Mucosa of descending colon (tissue), 3 donors: ENCODE measurements at regions not wholly inside any gene's neighbourhood (a gene's known extent, or its start where the extent isn't known, plus 50 kb on each side); places are given as distances from the start of the nearest gene placed in this dataset.
A peak's percentile ranks its signal among the peaks of the same experiment; 100 is the strongest.

Experiments
- ATAC-seq: fragments of 200-7000 bp; cut with Tn5 transposase; one replicate; pipeline ENCODE4 v1.9.1; 2020; ENCODE audit warnings: mild to moderate bottlenecking, moderate library complexity
- DNase-seq, 3 donors: peaks; one replicate each; pipeline ENCODE4 v3.0.0-alpha.2; 2020
- H3K36me3 ChIP-seq: fragments of 200-600 bp; one replicate; pipeline ENCODE4 v1.8.0; 2021; ENCODE audit warnings: low read depth, mild to moderate bottlenecking
- H3K4me1 ChIP-seq: fragments of 200-600 bp; one replicate; pipeline ENCODE4 v1.8.0; 2021; ENCODE audit warnings: low read depth, mild to moderate bottlenecking
- H3K4me3 ChIP-seq: fragments of 200-600 bp; one replicate; pipeline ENCODE4 v1.8.0; 2021; ENCODE audit warnings: mild to moderate bottlenecking
- H3K9me3 ChIP-seq: fragments of 200-600 bp; one replicate; pipeline ENCODE4 v1.8.0; 2021; ENCODE audit warnings: mild to moderate bottlenecking
- intact Hi-C, 2 donors: fragments of 100-400 bp; cut with DNase I in 1 of 2; cut with micrococcal nuclease in 1 of 2; formaldehyde crosslinking; loops; one replicate each; pipeline versions ENCODE4 v1.11.0 to v1.11.1; 2022; cut with DNase I, micrococcal nuclease
- TF ChIP-seq, protein P1 (sequence below): fragments of 200-600 bp; IDR thresholded peaks from one replicate; pipeline ENCODE4 v1.8.0; 2022; ENCODE audit warnings: antibody characterized with exemption, mild to moderate bottlenecking
- donor health status: DM: no; HTN: no; CAD: no; lungs with moderate emphysema.
- donor health status: DM: no; HTN: no; CAD: no.
- donor health status: DM: no; HTN: yes; CAD: no.

GRCh38 chrX:25156832-25157231 lies 141.1 kb upstream of the ARX start:
- Histone ChIP-seq H3K4me1 (no peaks in the 10 kb centered on the region), H3K36me3 (no peaks in the 10 kb centered on the region), H3K4me3 (no peak overlapping the region), H3K9me3 (no peaks in the 10 kb centered on the region)
- DNase-seq: no peak
- TF ChIP-seq, protein P1, sequence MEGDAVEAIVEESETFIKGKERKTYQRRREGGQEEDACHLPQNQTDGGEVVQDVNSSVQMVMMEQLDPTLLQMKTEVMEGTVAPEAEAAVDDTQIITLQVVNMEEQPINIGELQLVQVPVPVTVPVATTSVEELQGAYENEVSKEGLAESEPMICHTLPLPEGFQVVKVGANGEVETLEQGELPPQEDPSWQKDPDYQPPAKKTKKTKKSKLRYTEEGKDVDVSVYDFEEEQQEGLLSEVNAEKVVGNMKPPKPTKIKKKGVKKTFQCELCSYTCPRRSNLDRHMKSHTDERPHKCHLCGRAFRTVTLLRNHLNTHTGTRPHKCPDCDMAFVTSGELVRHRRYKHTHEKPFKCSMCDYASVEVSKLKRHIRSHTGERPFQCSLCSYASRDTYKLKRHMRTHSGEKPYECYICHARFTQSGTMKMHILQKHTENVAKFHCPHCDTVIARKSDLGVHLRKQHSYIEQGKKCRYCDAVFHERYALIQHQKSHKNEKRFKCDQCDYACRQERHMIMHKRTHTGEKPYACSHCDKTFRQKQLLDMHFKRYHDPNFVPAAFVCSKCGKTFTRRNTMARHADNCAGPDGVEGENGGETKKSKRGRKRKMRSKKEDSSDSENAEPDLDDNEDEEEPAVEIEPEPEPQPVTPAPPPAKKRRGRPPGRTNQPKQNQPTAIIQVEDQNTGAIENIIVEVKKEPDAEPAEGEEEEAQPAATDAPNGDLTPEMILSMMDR: no peak
- intact Hi-C loops: no loop called here
- no peak for ATAC-seq

GRCh38 chrX:25156323-25156722 lies 140.6 kb upstream of the ARX start:
- Histone ChIP-seq H3K36me3 (no peaks in the 10 kb centered on the region), H3K4me1 (no peaks in the 10 kb centered on the region), H3K4me3 (no peak overlapping the region), H3K9me3 (no peaks in the 10 kb centered on the region)
- ATAC-seq (no peak), DNase-seq (no peak)
- TF ChIP-seq, protein P1: no peak
- intact Hi-C loops: no loop called here

DNA sequence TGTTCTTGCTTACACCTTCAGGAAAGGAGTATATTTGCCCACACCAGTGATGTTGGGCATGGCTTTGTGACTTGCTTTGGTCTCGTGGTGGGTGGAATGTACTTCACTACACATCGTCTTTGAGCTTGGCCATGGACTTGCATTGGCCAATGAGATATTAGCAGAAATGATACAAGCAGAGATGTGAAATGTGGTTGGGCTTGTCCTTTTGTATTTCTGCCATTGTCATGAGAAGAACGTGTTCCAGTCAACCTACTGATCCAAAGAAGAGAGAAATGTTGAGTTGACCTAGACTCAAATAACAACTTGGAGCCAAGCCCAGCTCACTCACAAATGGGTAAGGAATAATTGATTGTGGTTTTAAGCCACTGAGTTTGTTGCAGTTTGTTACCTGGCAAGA lies 138.4 kb upstream of the ARX start:
- intact Hi-C loops: no loop called here
- no peak overlapping the region for H3K4me3 ChIP-seq
- TF ChIP-seq, protein P1: no peak
- DNase-seq: no peak
- no peaks in the 10 kb centered on the region for H3K9me3 ChIP-seq
- no peak for ATAC-seq
- H3K36me3 ChIP-seq: no peaks in the 10 kb centered on the region
- H3K4me1 ChIP-seq: no peaks in the 10 kb centered on the region

DNA sequence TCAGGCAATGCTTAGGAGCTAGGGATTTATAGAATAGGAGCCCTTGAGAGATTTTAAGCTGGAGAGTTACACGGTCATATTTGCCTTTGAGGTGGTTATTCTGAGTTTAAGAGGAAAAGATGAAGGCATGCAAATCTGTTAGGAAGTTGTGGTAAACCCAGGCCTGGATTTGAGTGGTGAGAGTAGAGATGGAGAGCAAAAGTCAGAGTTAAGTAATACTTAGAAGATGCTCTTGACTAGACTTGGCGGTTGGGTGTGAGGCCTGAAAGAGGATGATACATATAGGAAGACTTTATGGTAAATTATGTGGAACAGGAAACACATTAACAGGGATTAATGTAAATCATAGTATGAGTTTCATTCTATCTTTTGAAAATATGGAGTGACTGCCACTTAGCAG lies 136.0 kb upstream of the ARX start:
- H3K4me1 ChIP-seq: no peaks in the 10 kb centered on the region
- H3K36me3 ChIP-seq: no peaks in the 10 kb centered on the region
- TF ChIP-seq, protein P1: no peak
- DNase-seq (no peak), ATAC-seq (no peak)
- H3K9me3 ChIP-seq: no peaks in the 10 kb centered on the region
- intact Hi-C loops: no loop called here
- H3K4me3 ChIP-seq: no peak overlapping the region

- no peak overlapping the region for H3K4me3 ChIP-seq
- no peaks in the 10 kb centered on the region for H3K9me3 ChIP-seq
- intact Hi-C loops: no loop called here
- TF ChIP-seq, protein P1: no peak
- ATAC-seq (no peak), DNase-seq (peak in 2 of 3 donors; percentile 34 to 65)
- H3K36me3 ChIP-seq: no peaks in the 10 kb centered on the region
- no peaks in the 10 kb centered on the region for H3K4me1 ChIP-seq
These were observed 128.5 kb upstream of the ARX start for GRCh38 chrX:25144043-25144940.
